H1 (cell line): ENCODE measurements at regions not wholly inside any gene's neighbourhood (a gene's known extent, or its start where the extent isn't known, plus 50 kb on each side); places are given as distances from the start of the nearest gene placed in this dataset.

Source experiments
- CHD7 ChIP-seq: fragments of 300-600 bp; sonication (generic); IDR thresholded peaks from 2 replicates; pipeline ENCODE4 v1.7.1; 2012; ENCODE audit warnings: low read length, moderate library complexity, mild to moderate bottlenecking, inconsistent platforms; ENCODE audit not compliant: insufficient replicate concordance
- FOSL1 ChIP-seq: IDR thresholded peaks from 2 replicates; pipeline ENCODE4 v1.6.1; 2011; ENCODE audit warnings: mild to moderate bottlenecking, low read depth, low read length, moderate library complexity; ENCODE audit not compliant: insufficient read depth
- MAFK ChIP-seq: IDR thresholded peaks from 2 replicates; pipeline ENCODE4 v1.6.1; 2012; ENCODE audit warnings: low read depth, mild to moderate bottlenecking, improper control_type of control experiment, low read length
- MAX ChIP-seq: IDR thresholded peaks from 2 replicates; pipeline ENCODE4 v1.6.1; 2012; ENCODE audit warnings: inconsistent platforms
- RFX5 ChIP-seq: IDR thresholded peaks from 2 replicates; pipeline ENCODE4 v1.6.1; 2011; ENCODE audit warnings: low read depth, low read length, improper control_type of control experiment, borderline replicate concordance
- SP1 ChIP-seq: IDR thresholded peaks from 2 replicates; pipeline ENCODE4 v1.6.1; 2011; ENCODE audit warnings: low read depth, low read length

- TF ChIP-seq CHD7 (no peak), SP1 (no peak), MAFK (no peak), RFX5 (no peak), MAX (no peak), FOSL1 (no peak)
These were observed 94.2 kb upstream of the SLC2A1 start (continued) for GRCh38 chr1:43052786-43053439.
